ENCODE measurements at regions not wholly inside any gene's neighbourhood (a gene's known extent, or its start where the extent isn't known, plus 50 kb on each side); places are given as distances from the start of the nearest gene placed in this dataset.

DNA sequence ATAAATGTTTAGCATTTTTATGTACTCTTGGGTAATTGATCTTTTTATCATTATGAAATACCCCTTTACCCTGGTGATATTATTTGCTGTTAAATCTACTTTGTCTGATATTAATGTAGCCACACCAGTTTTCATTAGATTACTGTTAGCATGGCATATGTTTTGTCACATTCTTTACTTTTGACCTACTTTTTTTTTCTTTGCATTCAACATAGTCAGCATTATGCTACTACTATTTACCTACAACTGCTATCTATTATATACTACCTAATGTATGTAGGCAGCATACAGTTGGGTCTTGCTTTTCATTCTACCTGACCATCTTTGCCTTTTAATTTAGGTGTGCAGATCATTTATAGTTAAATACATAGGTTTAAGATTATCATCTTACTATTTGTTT is 1429.6 kb upstream of the ALCAM start:
- DNase-seq, result no peak
- Mint-ChIP-seq H3K4me3 (no peak overlapping the region), H3K27me3 (ENCODE audit: low read depth, poor library complexity) (peaks cover 7% of the 10 kb centered on the region), H3K4me1 (no peaks in the 10 kb centered on the region), H3K9me3 (peaks cover 10% of the 10 kb centered on the region), H3K36me3 (ENCODE audit: low read depth) (no peaks in the 10 kb centered on the region), H3K27ac (no peak overlapping the region)
- TF ChIP-seq, protein P1, sequence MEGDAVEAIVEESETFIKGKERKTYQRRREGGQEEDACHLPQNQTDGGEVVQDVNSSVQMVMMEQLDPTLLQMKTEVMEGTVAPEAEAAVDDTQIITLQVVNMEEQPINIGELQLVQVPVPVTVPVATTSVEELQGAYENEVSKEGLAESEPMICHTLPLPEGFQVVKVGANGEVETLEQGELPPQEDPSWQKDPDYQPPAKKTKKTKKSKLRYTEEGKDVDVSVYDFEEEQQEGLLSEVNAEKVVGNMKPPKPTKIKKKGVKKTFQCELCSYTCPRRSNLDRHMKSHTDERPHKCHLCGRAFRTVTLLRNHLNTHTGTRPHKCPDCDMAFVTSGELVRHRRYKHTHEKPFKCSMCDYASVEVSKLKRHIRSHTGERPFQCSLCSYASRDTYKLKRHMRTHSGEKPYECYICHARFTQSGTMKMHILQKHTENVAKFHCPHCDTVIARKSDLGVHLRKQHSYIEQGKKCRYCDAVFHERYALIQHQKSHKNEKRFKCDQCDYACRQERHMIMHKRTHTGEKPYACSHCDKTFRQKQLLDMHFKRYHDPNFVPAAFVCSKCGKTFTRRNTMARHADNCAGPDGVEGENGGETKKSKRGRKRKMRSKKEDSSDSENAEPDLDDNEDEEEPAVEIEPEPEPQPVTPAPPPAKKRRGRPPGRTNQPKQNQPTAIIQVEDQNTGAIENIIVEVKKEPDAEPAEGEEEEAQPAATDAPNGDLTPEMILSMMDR (IDR thresholded peaks at IDR 0.05), result no peak

DNA sequence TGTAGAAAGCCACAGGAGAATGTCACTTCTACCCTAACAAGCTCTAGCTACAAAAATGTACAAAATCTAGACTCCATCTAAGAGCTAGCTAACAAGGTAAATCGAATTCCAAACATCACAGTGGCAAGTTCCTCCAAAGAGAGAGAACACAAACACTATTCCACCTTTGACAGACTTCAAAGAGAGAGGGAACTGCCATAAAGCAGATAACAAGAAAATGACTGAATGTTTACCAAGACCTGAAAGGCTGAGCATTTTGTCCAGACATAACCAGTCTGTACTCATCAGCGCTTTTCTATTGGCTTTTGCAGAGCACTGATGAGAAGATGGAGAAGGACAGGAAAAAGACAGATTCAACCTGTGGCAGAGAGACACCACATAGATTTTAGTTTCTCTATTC is 1419.6 kb upstream of the ALCAM start:
- TF ChIP-seq, protein P1 (IDR thresholded peaks at IDR 0.05), result no peak
- H3K4me3 Mint-ChIP-seq, result no peak overlapping the region
- no peak for DNase-seq
- peaks cover 4% of the 10 kb centered on the region for H3K27me3 Mint-ChIP-seq (ENCODE audit: low read depth, poor library complexity)
- no peaks in the 10 kb centered on the region for H3K36me3 Mint-ChIP-seq (ENCODE audit: low read depth)
- no peaks in the 10 kb centered on the region for H3K9me3 Mint-ChIP-seq
- no peak overlapping the region for H3K27ac Mint-ChIP-seq
- no peaks in the 10 kb centered on the region for H3K4me1 Mint-ChIP-seq

DNA sequence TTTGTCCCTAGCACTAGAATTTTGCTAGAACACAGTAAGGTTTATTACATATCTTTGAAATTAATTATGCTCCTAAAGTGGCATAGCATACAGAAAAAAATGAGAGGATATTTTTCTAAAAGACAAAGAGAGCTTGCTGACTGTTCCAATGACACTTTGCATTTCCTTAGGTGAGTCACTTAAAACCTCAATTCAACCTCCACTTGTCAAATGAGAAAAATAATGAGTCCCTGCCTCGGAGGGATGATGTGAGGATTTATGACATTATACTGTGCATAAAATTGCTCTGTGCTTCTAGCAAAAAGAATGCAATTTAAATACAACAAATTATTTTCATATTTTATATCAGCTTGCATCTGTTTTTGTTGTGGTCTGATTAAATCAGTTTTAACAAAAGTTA is 1417.0 kb upstream of the ALCAM start:
- no peak for DNase-seq
- H3K36me3 Mint-ChIP-seq (ENCODE audit: low read depth), result no peaks in the 10 kb centered on the region
- H3K4me1 Mint-ChIP-seq, result peaks cover 9% of the 10 kb centered on the region
- no peak overlapping the region for H3K4me3 Mint-ChIP-seq
- peaks cover 4% of the 10 kb centered on the region for H3K27me3 Mint-ChIP-seq (ENCODE audit: low read depth, poor library complexity)
- no peak overlapping the region for H3K27ac Mint-ChIP-seq
- TF ChIP-seq, protein P1 (IDR thresholded peaks at IDR 0.05), result no peak
- H3K9me3 Mint-ChIP-seq, result no peaks in the 10 kb centered on the region

DNA sequence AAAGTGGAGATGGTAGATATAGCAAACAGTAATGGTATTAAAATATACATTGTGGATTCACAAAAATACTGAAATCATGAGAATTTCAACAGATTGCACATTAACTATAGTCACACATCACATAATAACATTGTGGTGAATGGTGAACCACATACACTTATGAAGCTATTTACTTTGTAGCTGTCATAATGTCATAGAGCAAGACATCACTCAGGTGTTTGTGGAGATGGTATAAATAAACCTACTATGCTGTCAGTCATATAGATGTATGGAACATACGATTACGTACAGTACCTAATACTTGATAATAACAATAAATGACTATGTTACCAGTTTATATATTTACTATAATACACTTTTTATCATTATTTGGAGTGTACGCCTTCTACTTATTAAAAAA is 1416.0 kb upstream of the ALCAM start:
- Mint-ChIP-seq H3K27ac (no peak overlapping the region), H3K27me3 (ENCODE audit: low read depth, poor library complexity) (peaks cover 4% of the 10 kb centered on the region), H3K9me3 (no peaks in the 10 kb centered on the region), H3K36me3 (ENCODE audit: low read depth) (no peaks in the 10 kb centered on the region), H3K4me1 (peaks cover 9% of the 10 kb centered on the region), H3K4me3 (no peak overlapping the region)
- TF ChIP-seq, protein P1 (IDR thresholded peaks at IDR 0.05), result no peak
- DNase-seq, result no peak

DNA sequence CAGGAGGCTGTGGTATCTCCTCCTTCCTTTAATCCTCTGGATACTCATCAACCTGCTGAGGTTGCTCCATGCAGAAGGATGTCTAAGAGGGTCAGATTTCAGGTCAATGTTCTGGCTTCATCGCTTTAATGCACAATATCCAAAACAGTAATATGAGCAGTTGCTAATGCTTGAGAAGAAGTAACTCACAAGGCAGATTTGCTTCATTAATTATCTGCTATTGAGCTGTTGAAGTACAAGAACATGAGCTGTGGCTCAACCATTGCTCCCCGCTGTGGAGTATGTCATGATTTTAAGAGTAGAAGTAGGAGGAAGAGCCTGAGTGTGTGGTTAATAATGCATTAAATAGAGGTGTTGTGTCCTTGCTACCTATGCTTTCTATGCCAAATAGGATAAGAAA is 1412.9 kb upstream of the ALCAM start:
- Mint-ChIP-seq H3K36me3 (ENCODE audit: low read depth) (no peaks in the 10 kb centered on the region), H3K4me3 (no peak overlapping the region), H3K4me1 (peaks cover 9% of the 10 kb centered on the region), H3K27me3 (ENCODE audit: low read depth, poor library complexity) (no peaks in the 10 kb centered on the region), H3K27ac (no peak overlapping the region), H3K9me3 (no peaks in the 10 kb centered on the region)
- DNase-seq, result no peak
- TF ChIP-seq, protein P1 (IDR thresholded peaks at IDR 0.05), result no peak

DNA sequence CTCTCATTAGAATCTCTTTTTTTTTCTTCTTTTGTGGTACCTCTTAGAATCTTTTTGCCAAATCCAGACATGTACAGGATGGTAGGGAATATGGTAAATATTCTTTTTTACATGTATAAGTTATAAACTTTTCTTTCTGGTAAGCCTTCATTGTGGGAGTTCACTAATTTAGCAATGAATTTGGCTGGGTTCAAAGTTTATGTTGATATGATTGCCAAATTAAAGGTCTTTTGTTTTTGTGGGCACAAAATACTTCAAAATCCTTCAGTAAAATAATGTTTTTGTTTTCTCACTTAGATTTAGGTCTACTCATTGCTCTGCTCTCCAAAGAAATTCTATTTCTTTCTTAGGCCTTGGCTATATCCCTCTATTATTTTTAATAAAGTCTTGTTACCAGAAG is 1405.9 kb upstream of the ALCAM start:
- Mint-ChIP-seq H3K27me3 (ENCODE audit: low read depth, poor library complexity) (peaks cover 3% of the 10 kb centered on the region), H3K4me1 (peaks cover 17% of the 10 kb centered on the region), H3K36me3 (ENCODE audit: low read depth) (no peaks in the 10 kb centered on the region), H3K4me3 (no peak overlapping the region), H3K27ac (no peak overlapping the region), H3K9me3 (no peaks in the 10 kb centered on the region)
- TF ChIP-seq, protein P1 (IDR thresholded peaks at IDR 0.05), result no peak
- DNase-seq, result no peak
